ENCODE measurements at regions not wholly inside any gene's neighbourhood (a gene's known extent, or its start where the extent isn't known, plus 50 kb on each side); places are given as distances from the start of the nearest gene placed in this dataset.

- no peak for TF ChIP-seq CTCF (IDR thresholded peaks at IDR 0.05)
- TF ChIP-seq POLR2AphosphoS5 (IDR thresholded peaks at IDR 0.05; ENCODE audit: low read depth, low read length): no peak
- TF ChIP-seq REST (IDR thresholded peaks at IDR 0.05; ENCODE audit: insufficient read depth in 1 of 2, low read depth in 2 of 2, low read length in 1 of 2): no peak
Observed at GRCh38 chr22:49400136-49400940, 427.3 kb downstream of the BRD1 start.

Data from Panc1 (cell line).